HL-60 (cell line): ENCODE measurements at regions not wholly inside any gene's neighbourhood (a gene's known extent, or its start where the extent isn't known, plus 50 kb on each side); places are given as distances from the start of the nearest gene placed in this dataset.

ENCODE experiments used
- DNase-seq, 2 experiments: peaks; one replicate each; pipeline ENCODE4 v3.0.0-alpha.2; 2010 to 2020; ENCODE audit warnings: low read depth in 1 of 2, low spot score in 1 of 2
- H3K27ac ChIP-seq: fragments of 250-450 bp; sonication (Bioruptor Pico); replicated peaks from 2 replicates; pipeline ENCODE4 v1.5.1; 2020; ENCODE audit warnings: mild to moderate bottlenecking, moderate library complexity
- H3K27me3 ChIP-seq: fragments of 250-450 bp; sonication (Bioruptor Pico); 2 replicates; pipeline ENCODE4 v1.5.1; 2021; ENCODE audit warnings: mild to moderate bottlenecking, moderate library complexity; ENCODE audit not compliant: insufficient read depth, poor library complexity, severe bottlenecking
- H3K4me3 ChIP-seq: replicated peaks from 2 replicates; pipeline ENCODE4 v1.5.1; 2011; ENCODE audit warnings: mild to moderate bottlenecking, control low read depth, low read length; ENCODE audit not compliant: insufficient read depth
- CTCF ChIP-seq: IDR thresholded peaks from one replicate; pipeline ENCODE4 v1.5.1; 2011; ENCODE audit warnings: low read length, control low read depth, inconsistent platforms; ENCODE audit not compliant: insufficient read depth
- GABPA ChIP-seq: IDR thresholded peaks from 2 replicates; pipeline ENCODE4 v1.6.1; 2012; ENCODE audit warnings: low read depth
- POLR2AphosphoS5 ChIP-seq: IDR thresholded peaks from 2 replicates; pipeline ENCODE4 v1.6.1; 2012; ENCODE audit warnings: low read depth
- REST ChIP-seq: IDR thresholded peaks from 2 replicates; pipeline ENCODE4 v1.6.1; 2012; ENCODE audit warnings: low read depth; ENCODE audit not compliant: insufficient replicate concordance
- SPI1 ChIP-seq: IDR thresholded peaks from 2 replicates; pipeline ENCODE4 v1.6.1; 2012; ENCODE audit warnings: low read depth, mild to moderate bottlenecking, borderline replicate concordance

- no peak overlapping the region for H3K27ac ChIP-seq
- TF ChIP-seq REST (no peak), CTCF (no peak), GABPA (no peak), POLR2AphosphoS5 (no peak), SPI1 (no peak)
- DNase-seq: no peak
- H3K27me3 ChIP-seq: no peaks in the 10 kb centered on the region
- H3K4me3 ChIP-seq: no peak overlapping the region
These were observed 148.1 kb upstream of the C14orf180 start for GRCh38 chr14:104431351-104431928.

GRCh38 chr14:104431929-104432541 is 147.5 kb upstream of the C14orf180 start:
- no peak for DNase-seq
- H3K27me3 ChIP-seq: no peaks in the 10 kb centered on the region
- no peak overlapping the region for H3K4me3 ChIP-seq
- TF ChIP-seq POLR2AphosphoS5: no peak
- no peak for TF ChIP-seq SPI1
- TF ChIP-seq GABPA: no peak
- TF ChIP-seq CTCF: no peak
- no peak for TF ChIP-seq REST
- H3K27ac ChIP-seq: no peak overlapping the region

GRCh38 chr14:104432611-104433231 is 146.8 kb upstream of the C14orf180 start:
- Histone ChIP-seq H3K27ac (no peak overlapping the region), H3K27me3 (no peaks in the 10 kb centered on the region), H3K4me3 (no peak overlapping the region)
- no peak for DNase-seq
- TF ChIP-seq GABPA: no peak
- no peak for TF ChIP-seq SPI1
- TF ChIP-seq CTCF: no peak
- TF ChIP-seq POLR2AphosphoS5: no peak
